ENCODE measurements at regions not wholly inside any gene's neighbourhood (a gene's known extent, or its start where the extent isn't known, plus 50 kb on each side); places are given as distances from the start of the nearest gene placed in this dataset.

DNA sequence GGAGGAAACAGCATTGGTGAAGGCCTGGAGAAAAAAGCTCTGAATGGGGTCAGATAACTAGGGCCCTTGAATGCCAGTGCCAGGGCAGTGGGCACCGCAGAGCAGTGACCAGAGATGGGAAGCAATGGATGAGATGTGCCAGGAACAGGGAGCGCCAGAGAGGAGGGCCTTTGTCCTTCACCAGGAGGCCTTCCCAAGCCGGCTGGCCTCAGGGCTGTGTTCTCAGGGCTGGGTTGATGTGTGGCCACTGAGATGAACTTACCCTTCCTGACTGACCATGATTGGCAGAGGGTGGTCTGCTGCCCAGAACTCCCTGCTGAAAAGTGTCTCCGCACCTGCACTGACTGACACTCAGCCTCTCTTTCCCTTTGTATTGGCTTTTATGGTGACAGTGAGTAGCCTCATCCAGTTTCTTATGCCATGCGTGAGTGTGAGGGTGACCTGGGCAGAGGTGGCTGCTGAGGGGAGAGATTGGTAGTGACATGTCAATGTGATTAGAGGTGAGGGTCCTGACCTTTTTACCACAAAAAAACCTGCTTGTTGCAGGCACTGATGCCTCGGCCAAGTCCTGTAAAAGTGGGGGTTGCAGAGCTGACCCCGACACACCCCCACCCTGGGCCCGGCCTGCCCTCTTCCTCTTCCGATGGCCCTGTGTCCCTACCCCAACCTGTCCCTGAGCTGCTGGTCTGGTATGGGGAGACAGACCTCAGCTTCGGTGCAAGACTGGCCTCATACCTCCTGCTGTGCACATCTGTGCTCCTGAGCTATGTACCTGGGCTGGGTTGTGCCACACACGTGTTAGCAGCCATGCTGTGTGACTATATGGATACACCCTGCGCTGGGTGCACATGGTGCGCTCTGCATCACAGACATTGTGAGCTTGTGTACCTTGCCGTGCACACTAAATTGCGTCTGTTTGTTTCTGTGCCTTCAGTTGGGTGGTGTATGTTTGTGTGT is 57.1 kb upstream of the PSD2 start:
- TF ChIP-seq, protein P1, sequence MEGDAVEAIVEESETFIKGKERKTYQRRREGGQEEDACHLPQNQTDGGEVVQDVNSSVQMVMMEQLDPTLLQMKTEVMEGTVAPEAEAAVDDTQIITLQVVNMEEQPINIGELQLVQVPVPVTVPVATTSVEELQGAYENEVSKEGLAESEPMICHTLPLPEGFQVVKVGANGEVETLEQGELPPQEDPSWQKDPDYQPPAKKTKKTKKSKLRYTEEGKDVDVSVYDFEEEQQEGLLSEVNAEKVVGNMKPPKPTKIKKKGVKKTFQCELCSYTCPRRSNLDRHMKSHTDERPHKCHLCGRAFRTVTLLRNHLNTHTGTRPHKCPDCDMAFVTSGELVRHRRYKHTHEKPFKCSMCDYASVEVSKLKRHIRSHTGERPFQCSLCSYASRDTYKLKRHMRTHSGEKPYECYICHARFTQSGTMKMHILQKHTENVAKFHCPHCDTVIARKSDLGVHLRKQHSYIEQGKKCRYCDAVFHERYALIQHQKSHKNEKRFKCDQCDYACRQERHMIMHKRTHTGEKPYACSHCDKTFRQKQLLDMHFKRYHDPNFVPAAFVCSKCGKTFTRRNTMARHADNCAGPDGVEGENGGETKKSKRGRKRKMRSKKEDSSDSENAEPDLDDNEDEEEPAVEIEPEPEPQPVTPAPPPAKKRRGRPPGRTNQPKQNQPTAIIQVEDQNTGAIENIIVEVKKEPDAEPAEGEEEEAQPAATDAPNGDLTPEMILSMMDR (IDR thresholded peaks at IDR 0.05; ENCODE audit: low read depth, low read length, missing input control): no peak
- TF ChIP-seq SP1 (IDR thresholded peaks at IDR 0.05): no peak
